ENCODE measurements at regions not wholly inside any gene's neighbourhood (a gene's known extent, or its start where the extent isn't known, plus 50 kb on each side); places are given as distances from the start of the nearest gene placed in this dataset.

GRCh38 chrX:121208563-121208962 is 161.2 kb downstream of the GLUD2 start:
- Histone ChIP-seq H3K36me3 (no peaks in the 10 kb centered on the region), H3K9me3 (no peaks in the 10 kb centered on the region), H3K4me3 (no peak overlapping the region), H3K27ac (no peak overlapping the region), H3K4me1 (no peaks in the 10 kb centered on the region), H3K27me3 (no peaks in the 10 kb centered on the region)
- TF ChIP-seq POLR2A (IDR thresholded peaks at IDR 0.05) (no peak), EP300 (IDR thresholded peaks at IDR 0.05) (no peak), POLR2AphosphoS5 (IDR thresholded peaks at IDR 0.05) (no peak), CTCF (IDR thresholded peaks at IDR 0.05) (no peak)
- WGBS, 5 donors = 75 to 94% (median 89%) methylated on average over 2 of the region's 2 CpGs
- no peak for DNase-seq
- intact Hi-C loops (cut with DNase I; ENCODE audit: low total_unique reads) = no loop called here

GRCh38 chrX:121216641-121217374 is 169.4 kb downstream of the GLUD2 start:
- Histone ChIP-seq H3K4me1 (no peaks in the 10 kb centered on the region), H3K36me3 (no peaks in the 10 kb centered on the region), H3K9me3 (no peaks in the 10 kb centered on the region), H3K27me3 (no peaks in the 10 kb centered on the region), H3K4me3 (no peak overlapping the region), H3K27ac (no peak overlapping the region)
- no peak for TF ChIP-seq POLR2AphosphoS5 (IDR thresholded peaks at IDR 0.05)
- no peak for TF ChIP-seq CTCF (IDR thresholded peaks at IDR 0.05)
- TF ChIP-seq EP300 (IDR thresholded peaks at IDR 0.05) = no peak
- TF ChIP-seq POLR2A (IDR thresholded peaks at IDR 0.05) = no peak
- intact Hi-C loops (cut with DNase I; ENCODE audit: low total_unique reads) = no loop called here
- no peak for DNase-seq
- 50 to 80% (median 55%) methylated on average over 2 of the region's 2 CpGs for WGBS, 5 donors

GRCh38 chrX:121221322-121221977 is 174.0 kb downstream of the GLUD2 start:
- no peak overlapping the region for H3K4me3 ChIP-seq
- H3K4me1 ChIP-seq = no peaks in the 10 kb centered on the region
- TF ChIP-seq POLR2AphosphoS5 (IDR thresholded peaks at IDR 0.05) = no peak
- TF ChIP-seq EP300 (IDR thresholded peaks at IDR 0.05) = no peak
- no peak for TF ChIP-seq CTCF (IDR thresholded peaks at IDR 0.05)
- TF ChIP-seq POLR2A (IDR thresholded peaks at IDR 0.05) = no peak
- no peak for DNase-seq
- H3K27me3 ChIP-seq = no peaks in the 10 kb centered on the region
- 67 to 87% (median 70%) methylated on average over 3 of the region's 3 CpGs for WGBS, 5 donors
- H3K36me3 ChIP-seq = no peaks in the 10 kb centered on the region
- H3K9me3 ChIP-seq = no peaks in the 10 kb centered on the region
- intact Hi-C loops (cut with DNase I; ENCODE audit: low total_unique reads) = no loop called here
- H3K27ac ChIP-seq = no peak overlapping the region

GRCh38 chrX:121227888-121228287 is 180.5 kb downstream of the GLUD2 start:
- no peak for DNase-seq
- no peaks in the 10 kb centered on the region for H3K36me3 ChIP-seq
- H3K4me1 ChIP-seq = no peaks in the 10 kb centered on the region
- H3K27me3 ChIP-seq = no peaks in the 10 kb centered on the region
- no peak overlapping the region for H3K27ac ChIP-seq
- WGBS, 5 donors = 25 to 67% (median 58%) methylated on average over 3 of the region's 3 CpGs
- H3K4me3 ChIP-seq = no peak overlapping the region
- no peak for TF ChIP-seq EP300 (IDR thresholded peaks at IDR 0.05)
- TF ChIP-seq POLR2A (IDR thresholded peaks at IDR 0.05) = no peak
- TF ChIP-seq CTCF (IDR thresholded peaks at IDR 0.05) = no peak
- TF ChIP-seq POLR2AphosphoS5 (IDR thresholded peaks at IDR 0.05) = no peak
- intact Hi-C loops (cut with DNase I; ENCODE audit: low total_unique reads) = no loop called here
- no peaks in the 10 kb centered on the region for H3K9me3 ChIP-seq
